ENCODE measurements at regions not wholly inside any gene's neighbourhood (a gene's known extent, or its start where the extent isn't known, plus 50 kb on each side); places are given as distances from the start of the nearest gene placed in this dataset.
"Not testable (repeated sequence)": the region's sequence is repeated elsewhere in the genome, so short reads cannot be mapped to it uniquely, and the experiment has no call there.

DNA sequence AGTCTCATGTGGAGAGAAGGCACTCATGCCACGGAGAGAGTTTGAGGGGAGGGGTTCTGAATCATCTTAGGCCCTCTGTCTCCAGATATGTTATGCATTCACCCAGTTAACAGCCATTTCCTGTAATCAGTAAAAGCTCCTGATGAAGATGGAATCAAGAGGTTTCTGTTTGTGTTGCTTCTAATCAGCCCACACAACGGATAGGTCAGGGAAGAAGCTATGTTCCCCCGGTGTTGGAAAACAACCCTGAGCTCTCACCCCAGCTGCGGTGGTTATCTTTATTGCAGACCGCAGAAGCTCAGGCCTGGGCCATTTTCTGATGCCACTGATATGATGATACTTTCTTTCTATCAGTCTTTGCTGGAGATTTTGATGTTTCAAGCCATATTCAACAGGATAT, 338.5 kb upstream of the ONECUT1 start:
- DNase-seq (ENCODE audit: low read depth in 2 of 2): no peak

DNA sequence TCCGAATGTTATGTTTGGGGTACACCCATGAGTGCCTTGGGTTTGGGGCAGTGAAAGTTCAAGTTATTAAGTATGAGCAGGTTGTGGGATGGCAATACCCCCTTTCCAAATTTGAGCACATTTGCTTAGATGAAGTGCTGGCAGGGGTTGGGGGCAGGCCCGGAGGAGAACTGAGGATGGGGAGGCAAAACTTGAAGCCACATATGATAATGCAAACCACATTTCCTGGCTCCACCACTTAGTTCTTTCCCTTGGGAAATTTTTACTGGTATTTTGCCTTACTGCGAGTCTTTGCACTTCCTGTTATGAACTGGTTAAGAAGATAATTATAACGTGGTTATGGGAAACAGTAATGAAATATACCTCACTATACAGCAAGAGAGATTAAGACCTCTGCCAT, 336.0 kb upstream of the ONECUT1 start:
- no peak for DNase-seq (ENCODE audit: low read depth in 2 of 2)

DNA sequence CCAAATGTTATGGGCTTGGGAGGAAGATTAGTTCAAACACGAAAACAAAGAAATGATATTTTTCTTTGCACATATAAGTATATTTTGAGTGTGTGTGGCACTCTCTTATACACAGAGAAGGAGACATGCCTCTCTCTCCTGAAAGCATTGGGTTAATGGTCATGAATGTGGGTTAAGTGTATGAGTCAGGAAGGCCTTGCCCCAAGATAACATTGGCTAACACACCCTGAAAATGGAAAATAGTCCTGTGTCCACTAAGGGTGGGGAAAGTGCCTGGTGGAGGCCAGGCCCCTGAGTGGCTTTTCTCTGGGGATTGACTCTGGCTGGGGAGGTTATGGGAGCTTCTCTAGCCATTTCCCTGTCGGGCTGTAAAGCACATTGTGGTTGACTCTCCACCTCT, 332.7 kb upstream of the ONECUT1 start:
- DNase-seq (ENCODE audit: low read depth in 2 of 2): no peak

DNA sequence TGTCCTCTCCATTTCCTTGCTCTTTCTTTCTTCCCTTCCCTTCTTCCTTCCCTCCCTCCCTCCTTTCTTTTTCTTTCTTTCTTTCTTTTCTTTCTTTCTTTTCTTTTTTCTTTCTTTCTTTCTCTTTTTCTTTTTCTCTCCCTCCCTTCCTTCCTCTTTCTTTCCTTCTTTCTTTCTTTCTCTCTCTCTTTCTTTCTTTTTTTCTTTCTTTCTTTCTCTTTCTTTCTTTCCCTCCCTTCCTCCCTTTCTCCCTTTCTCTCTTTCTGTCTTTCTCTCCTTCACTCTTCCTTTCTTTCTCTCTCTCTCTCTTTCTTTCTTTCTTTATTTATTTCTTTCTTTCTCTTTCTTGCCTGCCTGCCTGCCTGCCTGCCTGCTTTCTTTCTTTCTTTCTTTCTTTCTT, 326.8 kb upstream of the ONECUT1 start:
- not testable (repeated sequence) for DNase-seq (ENCODE audit: low read depth in 2 of 2)

DNA sequence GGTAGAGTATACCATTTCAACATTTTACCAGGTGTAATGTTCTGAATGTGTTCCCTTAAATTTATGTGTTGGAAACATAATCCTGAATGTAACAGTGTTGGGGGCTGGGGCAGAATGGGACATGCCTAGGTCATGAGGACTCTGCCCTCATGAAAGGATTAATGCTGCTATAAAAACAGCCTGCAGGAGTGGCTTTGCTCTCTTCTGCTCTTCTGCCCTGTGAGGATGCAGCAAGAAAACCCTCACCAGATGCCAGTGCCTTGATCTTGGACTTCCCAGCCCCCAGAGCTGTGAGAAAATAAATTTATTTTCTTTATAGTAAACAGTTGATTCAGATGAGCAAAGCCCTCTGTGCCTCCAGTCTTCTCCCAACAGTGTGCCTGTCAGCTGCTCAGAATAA, 326.0 kb upstream of the ONECUT1 start:
- DNase-seq (ENCODE audit: low read depth in 2 of 2): no peak

DNA sequence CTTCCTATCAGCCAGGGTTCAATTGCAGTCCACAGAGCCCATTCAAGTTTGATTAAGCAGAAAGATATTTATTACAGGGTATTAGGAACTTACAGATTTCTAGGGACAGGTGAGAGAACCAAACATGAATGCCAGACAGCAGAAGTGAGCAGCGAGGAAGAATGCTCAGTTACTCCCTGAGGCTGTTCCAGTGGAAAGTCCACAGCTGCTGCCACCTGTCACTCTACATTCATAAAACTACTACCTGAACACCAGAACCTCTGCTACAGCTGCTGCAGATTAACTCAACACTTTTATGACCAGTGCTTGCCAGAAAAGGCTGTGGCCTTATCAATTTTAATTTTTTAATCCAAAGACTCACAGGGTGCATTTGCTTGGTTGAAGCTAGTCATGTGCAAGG, 325.4 kb upstream of the ONECUT1 start:
- no peak for DNase-seq (ENCODE audit: low read depth in 2 of 2)

DNA sequence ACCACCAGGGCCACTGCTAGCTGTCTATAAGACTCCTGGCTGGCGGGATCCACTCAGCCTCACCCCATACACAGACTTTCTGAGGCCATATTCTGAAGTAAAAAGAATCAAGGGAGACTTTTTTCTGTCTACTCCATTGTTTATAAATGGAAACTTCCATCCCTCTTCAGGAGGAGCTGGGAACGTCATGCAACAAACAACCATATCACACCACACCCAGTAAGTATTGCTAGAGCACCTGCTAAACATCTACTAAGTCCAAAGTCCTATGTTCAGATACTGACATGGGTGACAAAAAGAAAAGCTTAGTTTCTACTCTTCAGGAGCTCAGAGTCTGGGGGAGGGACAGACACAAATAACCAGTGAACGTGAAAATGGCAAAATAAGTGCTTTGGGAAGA, 324.8 kb upstream of the ONECUT1 start:
- DNase-seq (ENCODE audit: low read depth in 2 of 2): no peak

DNA sequence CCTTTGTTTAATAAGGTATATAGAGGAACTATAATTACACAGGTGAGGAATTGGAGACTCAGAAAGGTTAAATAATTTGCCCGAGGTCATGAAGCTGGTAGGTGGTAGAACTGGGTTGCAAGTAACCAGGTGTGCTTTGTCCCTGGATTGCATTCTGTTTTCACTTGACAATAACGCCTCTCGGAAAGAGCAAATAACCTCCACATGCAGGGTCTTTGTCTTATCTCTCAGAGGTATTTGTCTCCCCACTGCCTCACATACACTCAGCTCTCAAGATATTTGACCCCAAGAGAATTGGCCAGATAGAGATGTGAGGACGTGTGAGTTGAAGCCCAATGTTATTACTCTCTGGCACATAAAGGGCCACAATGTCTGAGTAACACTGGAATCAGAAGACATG, 320.9 kb upstream of the ONECUT1 start:
- DNase-seq (ENCODE audit: low read depth in 2 of 2): no peak

DNA sequence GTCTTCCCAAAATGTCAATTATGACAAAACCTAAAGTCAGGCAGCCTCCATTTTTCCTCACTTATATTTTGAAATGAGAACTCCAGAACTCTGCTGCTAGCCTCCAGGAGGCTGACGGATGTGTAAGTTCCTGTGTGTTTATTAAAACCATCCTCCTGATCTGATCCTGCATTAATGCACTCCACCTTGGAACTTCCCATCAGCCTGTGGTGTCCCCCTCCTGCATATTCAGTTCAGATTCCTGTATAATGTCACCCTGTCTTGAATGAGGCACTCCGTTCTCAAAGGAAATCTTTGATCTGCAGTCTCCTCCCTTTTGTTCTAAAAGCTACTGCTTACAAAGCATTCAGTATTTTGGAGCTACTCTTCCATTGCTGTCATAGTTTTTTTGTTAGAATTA, 318.2 kb upstream of the ONECUT1 start:
- no peak for DNase-seq (ENCODE audit: low read depth in 2 of 2)

DNA sequence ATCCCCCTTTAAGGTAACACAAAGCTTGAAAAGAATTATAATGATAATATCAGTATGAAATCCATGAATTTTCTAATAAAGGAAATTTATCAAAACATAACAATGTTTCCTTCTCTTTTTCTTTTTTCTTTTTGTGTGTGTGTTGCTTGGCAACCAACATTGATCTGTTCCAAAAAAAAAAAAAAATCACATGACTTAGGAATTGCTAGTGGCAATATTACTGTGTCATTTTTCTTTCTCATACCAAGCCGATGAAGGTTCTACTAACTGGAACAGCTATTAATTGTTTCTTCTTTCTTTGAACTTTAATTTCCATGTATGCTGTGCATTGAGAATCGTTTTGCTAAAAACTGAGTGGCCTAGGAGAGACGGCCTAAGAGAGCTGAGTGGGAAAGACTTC, 317.7 kb upstream of the ONECUT1 start:
- DNase-seq (ENCODE audit: low read depth in 2 of 2): no peak

DNA sequence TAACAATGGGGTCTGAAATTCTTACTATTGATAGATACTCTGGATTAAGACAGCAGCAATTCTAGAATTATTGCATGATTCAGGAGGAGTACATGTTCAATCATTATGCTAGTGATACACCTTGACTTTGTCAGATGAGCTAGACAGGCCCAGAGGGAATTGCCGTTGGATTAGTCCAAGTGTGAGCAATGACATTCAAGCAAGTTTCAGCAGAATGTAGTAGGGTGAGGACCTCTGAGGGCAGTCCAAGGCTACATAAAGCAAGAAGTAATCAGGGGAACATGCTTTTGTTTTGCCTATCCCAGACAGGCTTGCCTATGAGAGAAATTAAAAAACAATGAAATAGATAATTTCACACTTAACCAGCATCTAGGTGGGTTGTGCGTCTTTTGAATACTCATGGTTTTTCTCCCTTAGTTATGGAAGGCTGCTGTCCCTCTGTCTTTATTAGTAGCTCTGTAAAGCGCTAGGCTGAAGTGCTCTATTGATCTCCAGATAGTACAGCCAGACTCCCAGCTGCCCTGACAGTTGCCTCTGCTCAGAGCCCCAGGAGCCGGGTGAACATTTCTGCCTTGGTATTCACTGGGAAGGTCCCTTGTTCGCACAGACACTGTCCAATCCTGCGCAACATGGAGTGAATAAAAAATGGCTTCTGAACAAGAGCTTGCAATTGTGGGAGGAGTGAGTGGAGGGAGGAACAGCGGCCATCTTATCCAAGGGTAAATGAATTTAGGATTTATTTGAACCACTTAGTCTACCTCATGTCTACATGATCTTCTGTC, 316.6 kb upstream of the ONECUT1 start:
- no peak for DNase-seq (ENCODE audit: low read depth in 2 of 2)

DNA sequence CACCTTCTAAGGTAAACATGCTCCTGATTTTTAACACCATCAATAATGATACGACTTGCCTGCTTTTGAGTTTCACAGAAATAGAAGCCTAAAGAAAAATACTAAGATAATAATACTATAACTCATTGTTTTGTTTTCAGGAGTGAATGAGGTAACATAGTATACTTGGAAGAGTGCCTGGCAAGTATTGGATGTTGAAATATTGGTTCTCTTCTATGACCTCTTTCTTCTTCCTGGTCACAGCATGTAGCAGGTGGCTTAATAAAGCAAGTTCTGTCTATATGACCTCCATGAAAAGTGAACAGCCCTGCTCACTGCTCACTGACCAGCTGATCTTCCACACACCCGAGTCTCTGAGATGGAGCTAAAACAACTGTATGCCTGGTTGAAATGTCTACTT, 312.3 kb upstream of the ONECUT1 start:
- no peak for DNase-seq (ENCODE audit: low read depth in 2 of 2)

DNA sequence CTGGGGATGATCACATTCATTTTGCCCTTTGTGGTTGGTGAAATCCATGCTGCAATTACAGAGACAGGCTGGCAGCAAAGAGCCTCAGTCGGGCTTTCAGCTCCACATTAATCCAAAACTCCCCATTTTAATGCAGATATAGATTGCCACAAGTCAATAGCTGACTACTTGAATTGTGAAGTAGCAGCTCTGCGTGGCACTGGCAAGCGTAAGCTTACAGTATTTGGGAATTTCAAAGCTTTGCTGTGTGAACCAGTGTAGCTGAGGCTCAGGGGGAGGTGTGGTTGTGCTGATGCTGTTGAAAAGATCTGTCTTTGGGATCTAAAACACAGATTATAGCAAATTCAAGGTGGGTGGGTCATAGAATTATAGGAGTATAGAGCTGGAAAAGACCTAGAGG, 290.3 kb upstream of the ONECUT1 start:
- no peak for DNase-seq (ENCODE audit: low read depth in 2 of 2)

DNA sequence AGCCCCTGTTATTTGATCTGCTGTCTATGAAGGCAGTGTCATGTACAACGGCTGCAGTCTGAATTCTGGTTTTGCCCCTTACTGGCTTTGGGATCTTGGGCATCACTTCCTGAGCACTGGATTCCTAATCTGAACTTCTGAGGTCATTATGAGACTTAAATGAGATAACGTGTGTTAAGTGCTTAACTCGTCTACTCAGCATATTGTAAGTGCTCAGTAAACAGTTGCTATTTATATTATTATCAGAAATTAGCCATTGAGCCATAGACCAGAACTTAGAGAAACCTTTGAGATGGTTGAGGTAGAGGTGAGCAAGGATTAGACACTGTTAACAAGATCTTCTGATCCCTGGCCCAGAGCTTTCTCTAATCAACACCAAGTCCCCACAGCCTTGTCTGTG, 284.1 kb upstream of the ONECUT1 start:
- no peak for DNase-seq (ENCODE audit: low read depth in 2 of 2)

DNA sequence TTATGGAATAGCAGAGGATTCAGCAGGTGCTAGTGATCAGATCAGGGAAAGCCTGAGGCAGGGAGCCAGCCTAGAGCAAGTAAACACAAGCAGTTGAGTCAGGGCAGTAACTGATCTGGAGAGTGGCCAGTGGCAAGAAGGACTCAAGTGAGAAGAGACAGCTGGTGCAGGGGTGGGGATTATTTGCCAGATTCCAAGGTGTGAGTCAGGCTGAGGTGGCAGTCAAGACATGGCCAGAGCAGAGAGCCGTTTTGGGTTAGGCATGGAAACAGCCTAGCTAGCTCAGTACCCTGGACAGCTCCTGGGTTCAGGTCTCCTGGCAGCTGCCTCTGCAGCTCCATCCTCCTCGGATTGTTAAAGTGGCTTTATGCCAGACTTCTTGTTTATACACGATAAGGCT, 281.9 kb upstream of the ONECUT1 start:
- DNase-seq (ENCODE audit: low read depth in 2 of 2): no peak

DNA sequence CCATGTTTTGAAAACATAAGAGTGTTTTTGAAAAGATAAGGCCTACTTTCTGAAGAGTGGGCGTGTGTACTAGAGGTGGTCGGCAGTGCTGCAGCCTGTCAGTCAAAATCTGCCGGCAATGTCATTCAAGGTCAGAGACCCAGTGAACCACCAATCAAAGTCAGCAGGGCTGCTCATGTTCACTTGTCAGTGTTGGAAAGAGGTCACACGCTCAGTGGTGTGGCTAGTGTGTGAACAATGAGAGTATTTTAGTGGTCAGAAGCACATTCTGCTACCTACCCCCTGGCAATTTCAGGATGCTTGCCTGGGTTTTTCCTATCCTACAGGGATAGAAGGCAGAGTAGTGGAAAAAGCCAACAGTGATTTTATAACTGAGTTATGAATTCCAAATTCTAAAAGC, 278.5 kb upstream of the ONECUT1 start:
- no peak for DNase-seq (ENCODE audit: low read depth in 2 of 2)

DNA sequence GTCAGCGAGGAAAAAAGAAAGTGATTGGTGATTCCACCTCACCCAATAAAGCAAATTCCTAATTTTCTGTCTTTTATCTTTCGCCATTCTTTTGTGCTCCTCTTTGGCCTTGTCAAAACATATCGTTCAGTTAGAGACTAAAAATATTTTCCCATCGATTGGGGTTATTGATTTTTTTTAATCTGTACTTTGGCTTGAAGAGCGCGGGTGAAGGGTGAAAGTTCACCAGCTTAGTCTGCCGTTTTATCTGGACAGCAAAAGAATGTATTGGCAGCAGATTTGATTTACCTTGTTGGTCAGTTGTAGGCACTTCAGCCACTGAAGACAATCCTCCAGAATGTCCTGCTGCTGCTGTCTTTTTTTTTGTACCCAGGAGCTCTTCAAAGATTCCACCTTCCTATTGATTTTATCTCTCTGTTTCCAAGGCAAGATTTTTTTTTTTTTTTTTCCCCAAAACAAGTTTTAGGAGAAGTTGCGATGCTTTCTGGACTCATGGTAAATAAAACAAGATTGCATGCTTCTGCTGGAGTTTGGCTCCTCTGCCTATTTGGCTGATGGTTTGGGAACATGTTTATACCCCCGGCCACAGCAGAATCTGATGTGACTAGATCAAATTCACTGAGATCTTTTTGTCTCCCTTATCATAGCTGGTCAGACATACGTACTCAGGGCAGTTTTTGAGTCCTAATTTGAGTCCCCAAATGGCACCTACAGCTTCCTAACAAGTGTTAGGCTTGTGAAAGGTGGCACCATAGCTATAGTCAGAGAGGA, 269.3 kb upstream of the ONECUT1 start:
- no peak for DNase-seq (ENCODE audit: low read depth in 2 of 2)

DNA sequence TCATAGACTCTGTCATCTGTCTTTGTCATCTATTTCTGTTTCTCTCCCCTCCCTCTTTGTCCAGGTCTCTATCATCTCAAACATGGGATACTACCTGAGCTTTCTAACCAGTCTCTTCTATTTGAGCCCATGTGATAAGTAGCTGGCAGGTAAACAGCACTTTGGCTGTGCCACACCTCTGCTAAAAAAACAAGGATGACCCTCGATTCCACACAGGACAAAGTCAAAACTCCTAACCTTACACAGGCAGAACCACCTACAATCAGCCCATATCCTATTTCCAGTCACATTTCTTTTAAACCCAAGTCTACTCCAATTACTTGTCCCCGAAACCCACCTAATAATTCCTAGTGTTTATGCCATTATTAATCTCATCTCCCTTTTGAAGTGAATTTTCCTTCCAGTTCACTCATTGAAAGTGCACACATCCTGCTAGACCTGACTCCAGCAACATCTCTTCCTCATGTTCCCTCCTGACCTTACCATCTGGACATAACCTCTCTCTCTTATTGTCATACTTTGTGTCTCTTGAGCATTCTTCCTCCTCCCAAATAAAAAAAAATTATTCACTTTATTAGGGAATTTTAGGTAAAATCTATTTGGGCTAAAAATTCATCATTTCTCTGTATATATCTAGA, 256.1 kb upstream of the ONECUT1 start:
- DNase-seq (ENCODE audit: low read depth in 2 of 2): no peak

DNA sequence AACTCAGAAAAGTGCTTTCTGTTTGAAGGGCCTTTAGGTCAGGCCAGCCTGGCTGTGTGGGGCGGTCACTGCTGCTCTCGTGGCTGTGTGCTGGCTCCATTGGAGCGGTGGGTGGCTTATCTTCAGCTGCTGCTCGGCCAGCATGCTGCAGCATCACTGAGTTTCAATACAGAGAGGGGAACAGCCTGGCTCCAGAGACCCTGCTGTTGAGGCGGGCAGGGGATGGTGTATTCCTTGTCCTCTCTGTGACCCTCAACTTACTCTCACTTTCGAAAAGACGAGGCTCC, 248.5 kb upstream of the ONECUT1 start:
- DNase-seq (ENCODE audit: low read depth in 2 of 2): no peak

DNA sequence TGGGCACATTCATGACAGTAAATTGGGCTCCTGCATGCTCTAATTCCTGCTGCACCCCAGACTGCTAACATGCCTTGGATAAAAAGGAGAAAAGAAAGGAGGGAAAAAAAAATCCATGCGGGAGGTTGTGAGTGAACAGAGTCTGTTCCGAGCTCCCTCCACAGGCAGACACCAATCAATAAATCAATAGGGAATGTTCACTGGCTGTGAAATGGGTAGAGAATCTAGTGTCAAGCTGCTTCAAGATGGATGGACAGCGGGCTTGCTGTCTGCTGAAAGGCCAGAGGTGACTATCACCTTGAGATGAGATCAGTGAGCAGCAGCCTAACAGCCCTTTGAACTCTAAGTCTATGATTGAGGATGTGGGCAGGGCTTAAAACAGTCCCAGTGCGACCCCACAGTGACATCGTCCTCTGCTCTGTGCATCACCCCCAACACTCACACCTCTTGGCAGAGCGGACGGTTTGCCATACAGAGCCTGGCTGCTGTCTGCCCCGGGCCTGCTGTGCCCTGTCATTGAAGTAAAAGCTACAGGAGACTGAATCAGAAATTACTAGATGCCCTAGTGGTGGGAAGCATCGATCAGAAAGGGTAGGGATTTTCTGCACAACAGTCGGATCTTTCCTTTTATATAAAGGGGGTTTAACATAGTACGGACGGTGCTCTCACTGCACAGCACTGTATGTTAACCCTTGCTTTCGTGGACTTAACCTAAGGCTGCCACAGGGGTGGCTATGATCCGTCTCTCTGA, 247.9 kb upstream of the ONECUT1 start:
- no peak for DNase-seq (ENCODE audit: low read depth in 2 of 2)

DNA sequence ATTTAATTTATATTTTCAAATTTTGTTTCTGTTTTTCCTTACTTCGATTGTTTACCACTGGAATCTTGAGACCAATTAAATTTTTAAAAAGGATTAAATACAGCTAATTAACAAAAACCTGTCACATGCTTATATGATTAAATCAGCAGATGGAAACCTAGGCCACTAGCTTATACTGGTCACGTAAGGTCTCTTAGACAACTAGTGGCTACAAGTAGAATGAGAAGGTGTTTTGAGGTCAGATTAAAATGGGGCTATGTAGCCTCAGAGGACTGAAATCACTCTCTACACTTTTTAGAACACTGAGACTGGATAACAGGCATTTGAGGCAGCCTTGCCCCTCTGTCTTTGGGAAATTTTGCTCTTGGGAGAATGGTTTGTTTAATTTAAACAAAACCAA, 246.5 kb upstream of the ONECUT1 start:
- no peak for DNase-seq (ENCODE audit: low read depth in 2 of 2)

DNA sequence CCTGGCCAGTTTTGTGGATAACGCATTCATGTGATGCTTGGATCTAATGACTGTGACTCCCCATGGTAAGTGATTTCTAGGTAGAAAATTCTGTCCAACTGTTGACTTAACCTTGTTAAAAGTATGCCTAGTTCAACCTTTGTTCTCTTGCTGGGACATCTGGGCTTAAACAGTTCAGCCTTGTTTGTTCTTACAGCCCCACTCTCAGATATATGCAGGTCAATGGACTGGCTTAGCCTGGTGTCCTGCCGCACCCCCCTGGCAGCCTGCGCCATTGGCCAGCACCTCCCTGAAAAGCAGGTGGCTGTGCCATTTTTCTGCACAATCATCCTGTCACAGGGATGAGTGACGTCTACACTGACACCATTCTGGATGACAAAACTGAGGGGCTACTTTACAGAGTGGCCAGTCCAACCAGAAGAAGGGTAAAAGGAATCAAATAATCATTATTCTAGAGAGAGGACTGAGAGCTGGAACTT, 244.7 kb upstream of the ONECUT1 start:
- DNase-seq (ENCODE audit: low read depth in 2 of 2): no peak

Measured in stimulated activated CD4-positive, alpha-beta T cell treated with anti-CD3 and anti-CD28 coated beads, Interleukin-15, amount 100 ng/mL, for 48 hours (primary cell).